Anterior cingulate cortex (tissue), 58 donors: ENCODE measurements at regions not wholly inside any gene's neighbourhood (a gene's known extent, or its start where the extent isn't known, plus 50 kb on each side); places are given as distances from the start of the nearest gene placed in this dataset.
"Not testable (repeated sequence)": the region's sequence is repeated elsewhere in the genome, so short reads cannot be mapped to it uniquely, and the experiment has no call there.

Experiments
- DNase-seq, 58 donors: peaks; one replicate each; lab custom pipeline; 2025; lab: John Stamatoyannopoulos, UW

- no peak for DNase-seq
Measured at GRCh38 chr2:150120326-150120955, 367.0 kb downstream of the RND3 start.

- no peak for DNase-seq
Measured at GRCh38 chr2:150119819-150120218, 367.6 kb downstream of the RND3 start.

- DNase-seq: not testable (repeated sequence)
Measured at GRCh38 chr2:150114089-150114488, 373.4 kb downstream of the RND3 start.

GRCh38 chr2:150110548-150110947 lies 376.9 kb downstream of the RND3 start:
- DNase-seq: no peak

GRCh38 chr2:150109912-150110311 lies 377.6 kb downstream of the RND3 start:
- peak in 3 of 58 donors; percentile 1 for DNase-seq

- no peak for DNase-seq
Measured at GRCh38 chr2:150109028-150109427, 378.4 kb downstream of the RND3 start.

GRCh38 chr2:150107816-150108215 lies 379.7 kb downstream of the RND3 start:
- no peak for DNase-seq

- no peak for DNase-seq
Measured at GRCh38 chr2:150107170-150107569, 380.3 kb downstream of the RND3 start.

GRCh38 chr2:150101947-150102346 lies 385.5 kb downstream of the RND3 start:
- DNase-seq: no peak

- no peak for DNase-seq
Measured at GRCh38 chr2:150100834-150101233, 386.6 kb downstream of the RND3 start.

- peak in 31 of 58 donors; percentile 0 to 74 (median 17) for DNase-seq
Measured at GRCh38 chr2:150100336-150100735, 387.1 kb downstream of the RND3 start.

- DNase-seq: no peak
Measured at GRCh38 chr2:150099805-150100204, 387.7 kb downstream of the RND3 start.

GRCh38 chr2:150097901-150098531 lies 389.5 kb downstream of the RND3 start:
- no peak for DNase-seq

GRCh38 chr2:150097402-150097801 lies 390.1 kb downstream of the RND3 start:
- no peak for DNase-seq

- no peak for DNase-seq
Measured at GRCh38 chr2:150095361-150096095, 391.9 kb downstream of the RND3 start.

GRCh38 chr2:150091846-150092245 lies 395.6 kb downstream of the RND3 start:
- no peak for DNase-seq

GRCh38 chr2:150090031-150090430 lies 397.4 kb downstream of the RND3 start:
- DNase-seq: no peak

GRCh38 chr2:150088538-150088937 lies 398.9 kb downstream of the RND3 start:
- DNase-seq: no peak

- no peak for DNase-seq
Measured at GRCh38 chr2:150085478-150085877, 402.0 kb downstream of the RND3 start.

- DNase-seq: no peak
Measured at GRCh38 chr2:150081775-150082481, 405.5 kb downstream of the RND3 start.

GRCh38 chr2:150076281-150076680 lies 411.2 kb downstream of the RND3 start:
- no peak for DNase-seq
